ENCODE measurements at regions not wholly inside any gene's neighbourhood (a gene's known extent, or its start where the extent isn't known, plus 50 kb on each side); places are given as distances from the start of the nearest gene placed in this dataset.
"Not testable (repeated sequence)": the region's sequence is repeated elsewhere in the genome, so short reads cannot be mapped to it uniquely, and the experiment has no call there.

DNA sequence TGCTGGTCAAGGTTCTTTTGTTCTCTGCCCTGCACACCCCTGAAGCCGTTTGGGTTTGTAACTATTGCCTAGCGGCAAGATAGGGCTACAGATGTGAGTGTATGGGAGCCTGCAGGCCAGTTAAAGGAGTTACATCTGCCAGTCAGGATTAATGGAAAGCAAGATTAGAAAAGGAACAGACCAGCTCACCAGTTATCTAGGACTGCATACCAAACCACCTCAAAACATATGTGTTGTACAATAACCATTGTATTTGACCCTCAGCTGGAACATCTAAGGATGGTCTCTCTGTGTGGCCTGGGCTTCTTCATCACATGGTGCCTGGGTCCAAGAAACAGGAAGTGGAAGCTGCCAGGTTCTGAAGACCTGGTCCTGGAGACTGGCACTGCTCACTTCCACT is 52.5 kb upstream of the FBXO28 start:
- no peak for DNase-seq (ENCODE audit: low read depth in 2 of 2)

DNA sequence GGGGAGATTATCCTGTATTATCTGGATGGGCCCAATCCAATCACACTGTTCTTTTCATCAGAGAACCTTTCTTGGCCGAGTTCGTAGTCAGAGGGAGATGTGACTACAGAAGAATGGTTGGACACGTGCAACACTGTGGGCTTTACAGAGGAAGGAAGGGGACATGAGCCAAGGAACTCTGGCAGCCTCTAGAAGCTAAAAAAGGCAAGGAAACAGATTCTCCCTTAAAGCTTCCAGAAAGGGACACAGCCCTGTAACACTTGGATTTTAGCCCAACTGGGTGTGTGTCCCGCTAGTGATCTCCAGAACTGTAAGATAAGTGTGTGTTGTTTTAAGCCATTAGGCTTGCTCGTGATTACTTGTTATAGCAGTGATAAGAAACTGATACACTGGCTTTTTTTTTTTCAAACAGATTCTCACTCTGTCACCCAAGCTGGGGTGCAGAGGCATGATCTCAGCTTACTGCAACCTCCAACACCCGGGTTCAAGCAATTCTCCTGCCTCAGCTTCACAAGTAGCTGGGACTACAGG is 53.9 kb upstream of the FBXO28 start:
- DNase-seq (ENCODE audit: low read depth in 2 of 2) = no peak

- no peak for DNase-seq (ENCODE audit: low read depth in 2 of 2)
Measured at GRCh38 chr1:224058303-224058702, 55.6 kb upstream of the FBXO28 start.

DNA sequence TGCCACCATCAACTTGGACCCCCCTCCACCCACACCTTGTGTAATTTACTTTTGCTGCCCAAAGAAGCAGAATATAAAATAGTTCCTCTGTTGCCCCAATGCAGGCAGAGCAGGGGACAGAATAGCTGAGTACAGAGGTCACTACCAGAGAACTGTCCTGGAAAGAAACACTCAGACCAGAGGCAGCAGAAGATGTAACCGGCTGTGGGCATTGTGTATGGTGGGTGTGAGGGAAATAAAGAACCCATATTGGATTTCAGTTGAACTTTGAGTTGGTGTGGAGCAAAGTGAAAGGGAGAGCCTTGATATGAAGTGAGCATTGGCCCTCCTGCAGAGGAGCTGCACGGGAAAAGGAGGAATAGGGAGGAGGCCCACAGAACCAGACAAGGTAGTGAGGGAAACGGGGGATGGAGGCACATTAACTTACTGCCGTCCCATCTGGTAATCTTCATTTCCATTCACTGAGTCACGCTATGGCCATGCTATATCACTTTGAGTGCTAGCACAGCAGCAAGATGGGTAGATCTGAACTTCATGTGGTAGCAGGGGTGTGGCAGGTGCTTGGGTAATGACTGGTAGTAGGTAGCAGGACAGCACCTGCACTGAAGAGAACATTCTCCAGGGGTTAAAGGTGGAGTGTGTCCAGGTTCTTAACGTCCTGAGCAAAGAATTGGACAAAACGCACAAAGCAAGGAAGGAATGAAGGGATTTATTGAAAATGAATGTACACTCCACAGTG is 56.3 kb upstream of the FBXO28 start:
- DNase-seq (ENCODE audit: low read depth in 2 of 2) = no peak

GRCh38 chr1:224054611-224055010 is 59.3 kb upstream of the FBXO28 start:
- DNase-seq (ENCODE audit: low read depth in 2 of 2) = no peak

DNA sequence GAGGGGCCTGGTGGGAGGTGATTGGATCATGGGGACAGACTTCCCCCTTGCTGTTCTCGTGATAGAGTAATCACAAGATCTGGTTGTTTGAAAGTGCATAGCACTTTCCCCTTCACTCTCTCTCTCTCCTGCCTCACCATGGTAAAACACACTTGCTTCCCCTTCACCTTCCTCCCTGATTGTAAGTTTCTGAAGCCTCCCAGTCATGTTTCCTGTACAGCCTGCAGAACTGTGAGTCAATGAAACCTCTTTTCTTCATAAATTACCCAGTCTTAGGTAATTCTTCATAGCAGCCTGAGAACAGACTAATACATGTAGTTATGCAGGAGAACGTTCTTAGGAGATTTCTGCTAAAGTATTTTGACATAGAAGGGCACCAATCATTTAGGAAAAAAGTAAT is 59.9 kb upstream of the FBXO28 start:
- DNase-seq (ENCODE audit: low read depth in 2 of 2) = no peak

GRCh38 chr1:224053456-224053855 is 60.5 kb upstream of the FBXO28 start:
- no peak for DNase-seq (ENCODE audit: low read depth in 2 of 2)

GRCh38 chr1:224052772-224053171 is 61.1 kb upstream of the FBXO28 start:
- no peak for DNase-seq (ENCODE audit: low read depth in 2 of 2)

DNA sequence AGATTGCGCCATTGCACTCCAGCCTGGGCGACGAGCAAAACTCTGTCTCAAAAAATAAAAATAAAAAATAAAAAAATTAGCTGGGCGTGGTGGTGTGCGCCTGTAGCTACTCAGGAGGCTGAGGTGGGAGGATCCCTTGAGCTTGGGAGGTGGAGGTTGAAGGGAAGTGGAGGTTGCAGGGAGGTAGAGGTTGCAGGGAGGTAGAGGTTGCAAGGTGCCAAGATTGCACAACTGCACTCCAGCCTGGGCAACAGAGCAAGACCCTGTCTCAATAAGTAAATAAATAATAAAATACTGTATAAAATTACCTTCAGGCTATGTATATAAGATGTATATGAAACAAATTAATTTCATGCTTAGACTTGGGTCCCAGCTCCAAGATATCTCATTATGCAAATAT is 62.1 kb upstream of the FBXO28 start:
- DNase-seq (ENCODE audit: low read depth in 2 of 2) = not testable (repeated sequence)

DNA sequence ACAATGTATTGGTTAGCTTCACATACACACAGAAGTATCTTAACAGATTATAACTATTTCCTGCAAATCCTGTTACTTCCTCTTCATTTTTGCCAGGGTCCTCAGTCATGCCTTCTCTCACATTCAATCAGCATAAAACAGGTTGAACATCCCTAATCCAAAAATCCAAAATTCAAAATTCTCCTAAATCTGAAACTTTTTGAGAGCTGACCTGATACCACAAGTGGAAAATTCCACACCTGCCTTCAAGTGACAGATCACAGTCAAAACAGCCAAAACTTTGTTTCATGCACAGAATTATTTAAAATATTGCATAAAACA is 62.9 kb upstream of the FBXO28 start:
- no peak for DNase-seq (ENCODE audit: low read depth in 2 of 2)

- no peak for DNase-seq (ENCODE audit: low read depth in 2 of 2)
Measured at GRCh38 chr1:224047538-224047937, 66.4 kb upstream of the FBXO28 start.

GRCh38 chr1:224045556-224045955 is 68.4 kb upstream of the FBXO28 start:
- no peak for DNase-seq (ENCODE audit: low read depth in 2 of 2)

DNA sequence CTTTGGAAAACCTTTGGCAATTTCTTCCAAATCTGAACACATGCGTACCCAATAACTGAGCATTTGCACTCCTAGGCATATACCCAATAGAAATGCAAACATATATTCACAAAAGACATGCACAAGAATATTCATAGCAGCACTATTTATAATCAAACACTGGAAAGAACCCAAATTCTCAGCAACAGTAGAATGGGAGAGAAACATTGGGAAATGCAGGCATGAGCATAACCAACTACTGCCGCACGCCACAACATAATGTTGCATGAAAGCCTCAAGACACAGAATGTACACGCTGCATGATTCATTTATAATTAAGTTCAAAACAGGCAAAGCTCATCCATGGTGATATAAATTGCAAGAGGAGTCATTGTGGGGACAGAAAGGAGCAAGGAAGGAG is 69.5 kb upstream of the FBXO28 start:
- no peak for DNase-seq (ENCODE audit: low read depth in 2 of 2)

- DNase-seq (ENCODE audit: low read depth in 2 of 2) = no peak
Measured at GRCh38 chr1:224042557-224043118, 71.3 kb upstream of the FBXO28 start.

DNA sequence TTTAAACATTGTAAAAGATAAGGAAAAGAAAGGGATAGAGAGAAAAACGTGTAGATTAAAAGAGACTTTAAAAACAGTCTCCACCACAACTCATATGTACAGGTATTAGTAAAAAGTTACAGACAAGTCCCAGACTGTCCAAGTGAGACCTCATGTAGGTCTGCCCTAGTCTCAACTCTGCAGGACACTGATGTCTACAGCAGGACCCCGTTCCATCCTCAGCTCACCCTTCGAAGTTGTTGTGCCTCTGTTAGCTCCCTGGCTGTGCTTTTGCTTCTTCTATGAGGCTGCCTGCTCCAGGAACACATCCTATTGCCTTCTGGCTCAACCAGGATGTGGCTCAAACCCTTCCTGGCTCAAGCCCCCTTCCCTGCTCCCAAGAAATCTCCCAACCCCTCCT is 72.9 kb upstream of the FBXO28 start:
- no peak for DNase-seq (ENCODE audit: low read depth in 2 of 2)

- not testable (repeated sequence) for DNase-seq (ENCODE audit: low read depth in 2 of 2)
Measured at GRCh38 chr1:224040423-224040822, 73.5 kb upstream of the FBXO28 start.

- not testable (repeated sequence) for DNase-seq (ENCODE audit: low read depth in 2 of 2)
Measured at GRCh38 chr1:224040006-224040405, 73.9 kb upstream of the FBXO28 start.

GRCh38 chr1:224038832-224039231 is 75.1 kb upstream of the FBXO28 start:
- not testable (repeated sequence) for DNase-seq (ENCODE audit: low read depth in 2 of 2)

- DNase-seq (ENCODE audit: low read depth in 2 of 2) = not testable (repeated sequence)
Measured at GRCh38 chr1:224037362-224037761, 76.5 kb upstream of the FBXO28 start.

GRCh38 chr1:224032608-224033276 is 81.2 kb upstream of the FBXO28 start:
- not testable (repeated sequence) for DNase-seq (ENCODE audit: low read depth in 2 of 2)

GRCh38 chr1:224031986-224032385 is 81.9 kb upstream of the FBXO28 start:
- DNase-seq (ENCODE audit: low read depth in 2 of 2) = not testable (repeated sequence)

DNA sequence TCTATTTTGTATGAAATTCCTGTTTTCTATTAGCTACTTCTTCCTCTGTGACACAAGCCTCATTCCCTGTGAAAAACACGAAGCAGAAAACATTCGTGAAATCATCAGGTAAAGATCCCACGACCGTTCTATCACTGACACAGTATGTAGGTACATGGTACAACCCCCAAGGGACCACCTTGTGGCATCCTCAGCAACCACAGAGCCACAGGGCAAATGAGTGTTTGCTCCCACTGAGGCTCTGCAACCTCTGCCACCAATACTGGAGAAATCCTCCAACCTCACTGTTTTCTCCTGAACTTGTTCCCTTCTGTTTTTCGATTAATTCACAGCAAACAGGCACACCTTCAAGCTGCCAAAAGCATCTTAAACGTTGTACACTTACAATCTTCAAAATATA is 83.7 kb upstream of the FBXO28 start:
- DNase-seq (ENCODE audit: low read depth in 2 of 2) = not testable (repeated sequence)

All from stimulated activated CD8-positive, alpha-beta memory T cell treated with anti-CD3 and anti-CD28 coated beads, Interleukin-2, amount 100 ng/mL, for 1 hour (primary cell).